ENCODE measurements at regions not wholly inside any gene's neighbourhood (a gene's known extent, or its start where the extent isn't known, plus 50 kb on each side); places are given as distances from the start of the nearest gene placed in this dataset.

DNA sequence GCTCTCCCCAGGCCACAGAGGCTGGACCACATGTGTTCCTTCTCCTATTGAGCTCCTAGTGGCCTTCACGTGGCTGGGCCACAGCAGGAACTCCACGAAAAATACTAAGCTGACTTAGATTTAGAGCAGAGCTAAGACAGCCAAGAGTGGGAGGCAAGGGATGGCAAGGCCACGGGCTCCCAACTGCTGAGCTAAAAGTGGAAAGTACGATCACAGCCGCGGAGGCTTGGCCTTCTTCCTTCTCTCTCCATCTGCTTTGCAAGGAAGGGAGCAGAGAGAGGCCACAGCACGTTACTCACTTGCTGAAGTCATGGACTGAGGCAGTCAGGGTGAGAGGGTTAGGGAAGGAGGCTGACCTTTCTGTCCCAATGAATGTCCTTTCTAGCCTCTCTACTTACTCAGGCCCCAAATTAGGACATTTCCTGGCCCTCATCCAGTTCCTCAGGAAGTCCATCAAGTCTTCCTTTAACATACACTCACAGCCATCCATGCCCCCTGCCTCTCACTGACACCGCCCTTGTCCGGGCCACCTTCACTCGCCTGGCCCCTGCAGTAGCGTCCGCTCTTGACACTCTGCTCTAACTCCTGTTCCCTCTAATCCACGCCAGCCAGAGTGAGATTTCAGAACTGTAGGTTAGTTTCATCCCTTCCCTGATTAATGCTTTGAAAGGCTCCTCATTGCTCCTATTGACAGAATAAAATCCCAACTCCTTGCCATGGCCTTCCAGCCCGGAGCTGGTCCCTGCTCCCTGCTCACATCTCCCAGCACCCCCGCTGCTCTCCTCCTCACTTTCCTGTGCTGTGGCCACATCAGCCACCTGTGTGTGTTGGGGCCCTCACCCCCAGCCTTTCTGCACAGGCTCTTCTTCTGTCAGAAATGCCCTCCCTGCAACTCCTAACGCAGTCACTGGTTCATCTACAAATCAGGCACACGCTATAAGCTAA lies 204.2 kb downstream of the CYP26B1 start:
- TF ChIP-seq, protein P1, sequence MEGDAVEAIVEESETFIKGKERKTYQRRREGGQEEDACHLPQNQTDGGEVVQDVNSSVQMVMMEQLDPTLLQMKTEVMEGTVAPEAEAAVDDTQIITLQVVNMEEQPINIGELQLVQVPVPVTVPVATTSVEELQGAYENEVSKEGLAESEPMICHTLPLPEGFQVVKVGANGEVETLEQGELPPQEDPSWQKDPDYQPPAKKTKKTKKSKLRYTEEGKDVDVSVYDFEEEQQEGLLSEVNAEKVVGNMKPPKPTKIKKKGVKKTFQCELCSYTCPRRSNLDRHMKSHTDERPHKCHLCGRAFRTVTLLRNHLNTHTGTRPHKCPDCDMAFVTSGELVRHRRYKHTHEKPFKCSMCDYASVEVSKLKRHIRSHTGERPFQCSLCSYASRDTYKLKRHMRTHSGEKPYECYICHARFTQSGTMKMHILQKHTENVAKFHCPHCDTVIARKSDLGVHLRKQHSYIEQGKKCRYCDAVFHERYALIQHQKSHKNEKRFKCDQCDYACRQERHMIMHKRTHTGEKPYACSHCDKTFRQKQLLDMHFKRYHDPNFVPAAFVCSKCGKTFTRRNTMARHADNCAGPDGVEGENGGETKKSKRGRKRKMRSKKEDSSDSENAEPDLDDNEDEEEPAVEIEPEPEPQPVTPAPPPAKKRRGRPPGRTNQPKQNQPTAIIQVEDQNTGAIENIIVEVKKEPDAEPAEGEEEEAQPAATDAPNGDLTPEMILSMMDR (IDR thresholded peaks at IDR 0.05; ENCODE audit: low read depth, low read length, missing control alignments) = no peak
- DNase-seq (ENCODE audit: low read depth) = no peak
- no peak overlapping the region for H3K4me3 ChIP-seq (ENCODE audit: low read depth, low read length)

DNA sequence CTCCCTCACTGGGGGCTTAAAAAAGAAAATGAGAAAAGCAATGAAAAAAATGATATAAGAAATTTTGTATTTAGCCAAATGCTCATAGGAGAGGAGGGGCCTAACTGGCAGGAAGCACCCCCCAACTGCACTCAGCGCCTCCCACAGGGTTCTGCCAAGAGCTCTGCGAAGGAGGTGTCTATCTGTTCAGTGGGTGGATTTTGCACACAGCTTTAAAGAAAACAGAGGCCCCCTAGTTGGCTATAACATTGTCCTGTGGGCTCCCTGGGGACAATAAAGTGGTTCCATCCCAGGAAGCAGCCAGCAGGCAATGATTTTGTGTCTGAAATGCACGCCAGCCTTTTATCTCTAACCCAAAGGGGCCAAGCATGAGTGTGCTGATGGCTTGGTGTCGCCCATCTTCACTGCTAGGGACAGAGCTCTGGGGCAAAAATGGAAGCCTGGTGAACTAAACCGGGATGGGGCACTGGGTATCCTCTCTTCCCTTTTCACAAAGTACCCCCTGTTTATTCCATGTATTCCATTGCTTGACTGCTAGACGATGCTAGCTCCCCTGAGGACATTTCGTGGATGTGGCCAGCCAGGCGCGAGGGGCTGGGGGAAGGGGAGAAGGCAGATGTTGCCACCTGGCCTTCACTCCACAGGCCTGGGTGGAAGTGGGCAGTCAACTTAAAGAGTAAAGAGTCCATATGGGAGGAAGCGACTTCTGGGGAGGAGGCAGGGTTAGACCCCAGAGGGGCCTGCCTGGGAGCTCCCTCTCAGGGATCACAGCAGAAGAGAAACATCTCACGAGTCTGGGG lies 205.7 kb downstream of the CYP26B1 start:
- no peak for DNase-seq (ENCODE audit: low read depth)
- TF ChIP-seq, protein P1 (IDR thresholded peaks at IDR 0.05; ENCODE audit: low read depth, low read length, missing control alignments) = no peak

DNA sequence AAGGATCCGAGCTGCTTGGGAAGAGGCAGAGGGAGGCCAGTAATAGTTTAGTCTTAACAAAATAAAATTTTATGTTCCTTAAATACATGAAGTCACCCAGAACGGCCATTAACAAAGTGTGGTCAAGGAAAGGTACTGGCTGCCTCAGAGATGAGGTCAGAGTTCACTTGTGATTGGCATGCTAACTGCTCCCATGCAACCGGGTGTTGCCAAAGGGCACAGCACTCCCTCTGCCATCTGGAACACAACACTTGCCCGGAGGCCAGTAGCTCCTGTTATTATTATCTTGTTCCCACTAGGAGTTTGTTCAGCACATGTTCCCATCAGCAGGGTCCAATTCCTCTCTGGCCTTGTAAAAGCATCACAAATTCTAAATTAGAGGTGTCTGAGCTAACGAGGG lies 207.0 kb downstream of the CYP26B1 start:
- no peak for DNase-seq (ENCODE audit: low read depth)
- no peak overlapping the region for H3K4me3 ChIP-seq (ENCODE audit: low read depth, low read length)
- TF ChIP-seq, protein P1 (IDR thresholded peaks at IDR 0.05; ENCODE audit: low read depth, low read length, missing control alignments) = no peak

More for the DNA sequence above, 205.7 kb downstream of the CYP26B1 start:
- H3K4me3 ChIP-seq (ENCODE audit: low read depth, low read length) = no peak overlapping the region

DNA sequence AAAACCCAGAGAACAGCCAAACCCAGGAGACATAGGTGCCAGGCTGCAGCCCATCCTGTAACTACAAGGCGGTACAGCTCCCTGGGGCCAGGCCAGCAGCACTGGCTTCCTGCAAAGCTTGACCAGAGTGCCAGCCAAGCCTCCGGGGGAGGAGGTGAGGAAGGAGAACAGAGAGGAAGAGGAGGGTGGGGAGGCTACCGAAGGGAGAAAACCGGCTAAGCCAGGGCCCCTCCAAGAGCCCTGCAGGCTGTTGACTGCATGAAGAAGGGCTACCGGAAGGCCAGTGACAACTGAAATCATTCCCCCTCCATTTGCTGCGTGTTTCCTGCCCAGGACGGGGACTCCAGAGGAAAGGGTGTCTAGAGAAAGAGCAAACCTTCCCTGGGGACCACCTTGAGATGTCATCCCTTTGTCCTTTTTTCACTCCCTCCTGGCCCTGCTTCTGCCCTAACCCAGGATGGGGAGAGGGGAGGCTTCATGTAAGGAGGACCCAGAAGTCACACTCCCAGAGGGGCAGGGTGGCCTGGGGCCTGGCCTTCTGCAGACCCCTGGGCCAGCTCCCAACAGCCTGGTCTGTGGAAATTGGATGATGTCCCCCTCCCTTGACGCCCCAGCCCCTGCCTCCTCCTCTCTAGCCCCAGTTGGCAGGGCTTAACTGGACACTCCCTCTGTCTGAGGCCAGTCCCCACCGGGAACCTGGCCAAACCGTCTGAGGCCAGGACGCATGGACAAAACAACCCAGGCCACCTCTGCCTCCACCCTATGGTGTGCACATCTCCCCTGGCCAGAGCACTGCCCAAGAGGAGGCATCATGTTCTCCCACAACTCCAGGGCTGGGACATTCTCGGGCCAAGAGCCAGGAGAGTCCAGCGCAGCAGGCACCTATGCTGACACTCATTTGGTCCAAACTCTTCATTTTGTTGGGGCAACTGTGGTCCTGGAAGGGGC lies 207.8 kb downstream of the CYP26B1 start:
- TF ChIP-seq, protein P1 (IDR thresholded peaks at IDR 0.05; ENCODE audit: low read depth, low read length, missing control alignments) = no peak
- DNase-seq (ENCODE audit: low read depth) = no peak
- H3K4me3 ChIP-seq (ENCODE audit: low read depth, low read length) = no peak overlapping the region

DNA sequence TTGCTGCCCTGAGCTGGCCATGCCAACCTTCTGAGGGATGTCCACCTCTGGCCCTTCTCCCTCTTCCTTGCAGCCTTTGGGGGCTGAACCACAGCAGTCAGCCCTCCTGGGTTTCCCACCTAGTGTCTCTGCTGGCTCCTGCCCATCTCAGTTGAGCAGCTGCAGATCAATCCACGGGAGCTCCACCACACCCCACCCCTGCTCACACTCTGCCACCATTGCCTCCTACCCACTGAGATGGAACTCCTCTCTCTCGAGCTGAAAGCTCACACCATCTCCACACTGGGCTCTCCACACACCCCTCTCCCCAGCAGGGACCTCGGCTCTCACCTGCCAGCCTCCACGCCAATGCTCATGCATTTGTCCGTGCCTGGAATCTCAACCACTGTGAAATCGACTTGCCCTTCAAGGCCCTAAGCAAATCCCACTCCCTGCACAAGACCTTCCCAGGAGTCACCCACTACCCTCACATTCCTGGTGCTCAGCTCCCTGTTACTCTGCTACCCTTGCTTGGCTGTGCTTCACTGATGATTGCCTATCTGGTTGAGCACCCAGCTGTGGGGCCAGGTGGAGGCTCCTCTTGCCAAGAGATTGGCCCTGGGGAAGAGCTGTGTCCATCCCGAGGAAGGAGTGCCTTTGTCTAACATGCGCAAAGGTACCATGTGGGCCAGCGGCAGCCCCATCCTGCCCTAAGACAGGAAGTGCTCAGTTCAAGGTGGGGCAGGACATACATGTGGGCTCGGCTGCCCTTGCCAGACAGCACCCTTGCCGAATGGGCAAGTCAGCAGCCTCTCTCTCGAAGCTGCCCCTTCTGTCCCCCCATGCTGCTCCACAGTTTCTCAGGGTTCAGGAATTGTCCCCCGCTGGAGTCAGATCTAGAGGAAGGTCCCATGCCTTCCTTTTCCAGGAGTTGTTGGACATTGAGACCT lies 208.7 kb downstream of the CYP26B1 start:
- TF ChIP-seq, protein P1 (IDR thresholded peaks at IDR 0.05; ENCODE audit: low read depth, low read length, missing control alignments) = no peak
- no peak overlapping the region for H3K4me3 ChIP-seq (ENCODE audit: low read depth, low read length)
- DNase-seq (ENCODE audit: low read depth) = no peak
